ENCODE measurements at regions not wholly inside any gene's neighbourhood (a gene's known extent, or its start where the extent isn't known, plus 50 kb on each side); places are given as distances from the start of the nearest gene placed in this dataset.

DNA sequence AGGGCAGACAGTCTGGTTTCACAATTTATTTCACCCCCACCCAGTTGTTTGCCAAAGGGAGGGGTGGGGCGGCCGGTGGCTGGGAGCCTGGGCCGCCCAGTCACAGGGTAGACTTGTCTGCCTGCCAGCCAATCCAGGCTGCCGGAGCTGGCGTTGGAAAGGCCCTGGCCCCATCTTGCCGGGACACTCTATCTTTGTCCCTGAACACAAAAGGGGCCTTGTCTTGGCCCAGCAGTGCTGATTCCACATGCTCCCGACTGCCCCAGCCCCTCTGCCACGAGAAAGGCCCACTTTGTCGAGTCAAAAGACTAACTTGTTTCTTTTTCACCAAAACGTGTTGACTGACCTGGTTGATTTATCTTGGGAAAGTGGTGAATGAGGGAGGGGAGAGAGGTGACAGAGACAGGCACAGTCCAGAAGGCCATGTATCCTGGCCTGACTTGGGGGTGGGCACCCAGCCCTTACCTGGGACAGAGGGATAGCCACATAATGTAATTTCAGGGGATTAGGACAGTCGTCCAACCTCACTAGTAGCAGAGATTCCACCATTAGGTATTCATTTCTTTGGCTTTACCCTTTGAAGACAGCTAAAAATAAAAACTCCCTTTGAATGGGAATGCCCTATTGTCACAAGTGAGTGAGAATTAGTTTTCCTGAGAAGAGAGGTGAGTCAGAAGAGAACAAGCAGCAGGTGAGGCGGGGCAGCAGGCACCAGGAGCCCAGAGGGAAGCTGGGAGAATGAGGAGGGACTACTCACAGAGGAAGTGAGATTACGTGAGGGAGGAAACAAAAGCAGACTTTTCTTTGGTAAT lies 67.0 kb upstream of the SIRPA start:
- Histone ChIP-seq H3K4me2 (ENCODE audit: insufficient read depth, low read length) (no peak overlapping the region), H3K36me3 (ENCODE audit: insufficient read depth, low read length) (no peaks in the 10 kb centered on the region), H3K27me3 (ENCODE audit: insufficient read depth, low read length) (no peaks in the 10 kb centered on the region), H3K4me1 (ENCODE audit: insufficient read depth, low read length) (peaks cover 35% of the 10 kb centered on the region), H2AFZ (ENCODE audit: low read length) (peak overlapping the region; percentile 61), H3K27ac (ENCODE audit: low read depth, low read length) (peak overlapping the region; percentile 64), H4K20me1 (ENCODE audit: insufficient read depth, low read length) (no peaks in the 10 kb centered on the region), H3K79me2 (ENCODE audit: insufficient read depth, low read length) (no peaks in the 10 kb centered on the region), H3K4me3 (ENCODE audit: insufficient read depth, low read length) (no peak overlapping the region), H3K9me3 (ENCODE audit: low read depth, low read length) (peaks cover 3% of the 10 kb centered on the region)
- DNase-seq (ENCODE audit: insufficient read length, low spot score, missing footprints): no peak
- TF ChIP-seq, protein P1, sequence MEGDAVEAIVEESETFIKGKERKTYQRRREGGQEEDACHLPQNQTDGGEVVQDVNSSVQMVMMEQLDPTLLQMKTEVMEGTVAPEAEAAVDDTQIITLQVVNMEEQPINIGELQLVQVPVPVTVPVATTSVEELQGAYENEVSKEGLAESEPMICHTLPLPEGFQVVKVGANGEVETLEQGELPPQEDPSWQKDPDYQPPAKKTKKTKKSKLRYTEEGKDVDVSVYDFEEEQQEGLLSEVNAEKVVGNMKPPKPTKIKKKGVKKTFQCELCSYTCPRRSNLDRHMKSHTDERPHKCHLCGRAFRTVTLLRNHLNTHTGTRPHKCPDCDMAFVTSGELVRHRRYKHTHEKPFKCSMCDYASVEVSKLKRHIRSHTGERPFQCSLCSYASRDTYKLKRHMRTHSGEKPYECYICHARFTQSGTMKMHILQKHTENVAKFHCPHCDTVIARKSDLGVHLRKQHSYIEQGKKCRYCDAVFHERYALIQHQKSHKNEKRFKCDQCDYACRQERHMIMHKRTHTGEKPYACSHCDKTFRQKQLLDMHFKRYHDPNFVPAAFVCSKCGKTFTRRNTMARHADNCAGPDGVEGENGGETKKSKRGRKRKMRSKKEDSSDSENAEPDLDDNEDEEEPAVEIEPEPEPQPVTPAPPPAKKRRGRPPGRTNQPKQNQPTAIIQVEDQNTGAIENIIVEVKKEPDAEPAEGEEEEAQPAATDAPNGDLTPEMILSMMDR (IDR thresholded peaks at IDR 0.05; ENCODE audit: extremely low read depth, low read depth, low read length): no peak

DNA sequence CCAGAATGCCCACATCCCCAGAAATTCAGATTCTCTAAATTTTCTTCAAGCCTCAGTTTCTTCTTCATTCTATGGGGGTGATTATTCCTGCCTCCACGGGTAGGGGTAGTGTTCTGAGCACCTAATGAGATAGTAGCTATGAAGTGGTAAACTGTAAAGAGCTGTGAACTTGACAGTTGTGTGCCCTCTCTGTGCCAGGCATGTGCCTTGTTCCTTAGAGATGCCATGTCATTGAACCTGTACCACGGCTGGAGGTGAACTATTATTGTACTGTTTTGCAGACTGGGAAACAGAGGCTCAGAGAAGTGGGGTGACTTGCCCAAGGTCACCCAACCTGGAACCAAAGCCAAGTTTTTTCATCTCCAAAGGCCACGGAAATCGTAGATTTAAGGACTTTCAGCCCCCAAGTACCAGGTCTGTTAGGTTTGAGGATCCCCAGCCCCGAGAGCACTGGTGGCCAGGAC lies 67.7 kb upstream of the SIRPA start:
- H3K9me3 ChIP-seq (ENCODE audit: low read depth, low read length): peaks cover 5% of the 10 kb centered on the region
- H3K27me3 ChIP-seq (ENCODE audit: insufficient read depth, low read length): no peaks in the 10 kb centered on the region

DNA sequence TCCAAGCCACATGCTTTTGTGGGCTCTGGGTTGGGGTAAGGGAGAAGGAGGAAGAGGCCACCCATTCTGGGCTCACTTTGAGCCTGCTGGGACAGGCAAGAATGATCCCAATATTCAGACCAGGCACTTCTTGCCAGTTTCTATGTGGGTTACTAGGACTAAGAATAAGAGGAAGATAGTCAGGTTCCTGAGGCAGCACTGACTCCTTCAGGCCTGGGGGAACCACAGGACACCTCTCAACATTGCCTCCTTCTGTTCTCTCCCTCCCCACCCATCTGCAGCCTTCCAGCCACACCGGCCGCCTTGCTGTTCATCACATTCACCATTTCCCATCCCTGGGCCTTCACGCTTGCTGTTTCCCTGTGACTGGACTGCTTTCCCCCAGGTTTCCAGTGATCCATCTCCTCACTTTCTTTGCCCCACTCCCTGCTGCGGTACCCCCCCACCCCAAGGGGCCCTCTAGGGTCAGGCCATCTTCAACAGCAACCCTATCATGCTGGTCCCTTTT lies 69.2 kb upstream of the SIRPA start:
- Histone ChIP-seq H2AFZ (ENCODE audit: low read length) (peak overlapping the region; percentile 13), H3K4me1 (ENCODE audit: insufficient read depth, low read length) (peaks cover 33% of the 10 kb centered on the region), H4K20me1 (ENCODE audit: insufficient read depth, low read length) (no peaks in the 10 kb centered on the region), H3K36me3 (ENCODE audit: insufficient read depth, low read length) (no peaks in the 10 kb centered on the region), H3K79me2 (ENCODE audit: insufficient read depth, low read length) (no peaks in the 10 kb centered on the region), H3K27ac (ENCODE audit: low read depth, low read length) (peak overlapping the region; percentile 72), H3K4me3 (ENCODE audit: insufficient read depth, low read length) (no peak overlapping the region), H3K9me3 (ENCODE audit: low read depth, low read length) (peaks cover 5% of the 10 kb centered on the region), H3K27me3 (ENCODE audit: insufficient read depth, low read length) (no peaks in the 10 kb centered on the region), H3K4me2 (ENCODE audit: insufficient read depth, low read length) (no peak overlapping the region)
- DNase-seq (ENCODE audit: insufficient read length, low spot score, missing footprints): no peak
- TF ChIP-seq, protein P1 (IDR thresholded peaks at IDR 0.05; ENCODE audit: extremely low read depth, low read depth, low read length): peak; percentile 18

More for the DNA sequence above, 67.7 kb upstream of the SIRPA start:
- Histone ChIP-seq H2AFZ (ENCODE audit: low read length) (no peak overlapping the region), H3K36me3 (ENCODE audit: insufficient read depth, low read length) (no peaks in the 10 kb centered on the region), H4K20me1 (ENCODE audit: insufficient read depth, low read length) (no peaks in the 10 kb centered on the region), H3K4me1 (ENCODE audit: insufficient read depth, low read length) (peaks cover 35% of the 10 kb centered on the region), H3K79me2 (ENCODE audit: insufficient read depth, low read length) (no peaks in the 10 kb centered on the region), H3K4me2 (ENCODE audit: insufficient read depth, low read length) (no peak overlapping the region), H3K4me3 (ENCODE audit: insufficient read depth, low read length) (no peak overlapping the region), H3K27ac (ENCODE audit: low read depth, low read length) (peak overlapping the region; percentile 64)
- TF ChIP-seq, protein P1 (IDR thresholded peaks at IDR 0.05; ENCODE audit: extremely low read depth, low read depth, low read length): no peak
- DNase-seq (ENCODE audit: insufficient read length, low spot score, missing footprints): no peak

DNA sequence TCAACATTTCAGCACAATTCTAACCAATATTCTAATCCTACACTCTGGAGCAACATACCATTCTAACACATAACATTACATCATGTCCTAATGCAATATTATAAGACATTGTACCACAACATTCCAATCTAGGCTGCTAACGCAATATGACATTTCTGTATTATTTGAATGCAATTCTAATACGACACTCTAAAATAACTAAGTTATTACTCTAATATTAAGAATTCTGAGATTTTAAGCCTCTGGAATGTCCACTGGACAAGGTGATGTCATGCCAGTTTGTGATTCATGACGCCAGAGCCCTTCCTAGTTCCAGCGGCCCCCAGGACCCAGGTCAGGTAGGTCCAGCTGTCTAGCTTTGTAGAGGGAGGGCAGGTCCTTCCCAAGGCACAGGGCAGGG lies 69.7 kb upstream of the SIRPA start:
- no peaks in the 10 kb centered on the region for H3K36me3 ChIP-seq (ENCODE audit: insufficient read depth, low read length)
- H4K20me1 ChIP-seq (ENCODE audit: insufficient read depth, low read length): no peaks in the 10 kb centered on the region
- DNase-seq (ENCODE audit: insufficient read length, low spot score, missing footprints): no peak
- peak overlapping the region; percentile 13 for H2AFZ ChIP-seq (ENCODE audit: low read length)
- H3K4me3 ChIP-seq (ENCODE audit: insufficient read depth, low read length): no peak overlapping the region
- H3K4me1 ChIP-seq (ENCODE audit: insufficient read depth, low read length): peaks cover 33% of the 10 kb centered on the region
- H3K9me3 ChIP-seq (ENCODE audit: low read depth, low read length): peaks cover 5% of the 10 kb centered on the region
- H3K79me2 ChIP-seq (ENCODE audit: insufficient read depth, low read length): no peaks in the 10 kb centered on the region
- H3K27me3 ChIP-seq (ENCODE audit: insufficient read depth, low read length): no peaks in the 10 kb centered on the region
- TF ChIP-seq, protein P1 (IDR thresholded peaks at IDR 0.05; ENCODE audit: extremely low read depth, low read depth, low read length): no peak
- H3K4me2 ChIP-seq (ENCODE audit: insufficient read depth, low read length): no peak overlapping the region
- H3K27ac ChIP-seq (ENCODE audit: low read depth, low read length): peak overlapping the region; percentile 72

Measured in osteoblast (primary cell).